ENCODE measurements at regions not wholly inside any gene's neighbourhood (a gene's known extent, or its start where the extent isn't known, plus 50 kb on each side); places are given as distances from the start of the nearest gene placed in this dataset.

DNA sequence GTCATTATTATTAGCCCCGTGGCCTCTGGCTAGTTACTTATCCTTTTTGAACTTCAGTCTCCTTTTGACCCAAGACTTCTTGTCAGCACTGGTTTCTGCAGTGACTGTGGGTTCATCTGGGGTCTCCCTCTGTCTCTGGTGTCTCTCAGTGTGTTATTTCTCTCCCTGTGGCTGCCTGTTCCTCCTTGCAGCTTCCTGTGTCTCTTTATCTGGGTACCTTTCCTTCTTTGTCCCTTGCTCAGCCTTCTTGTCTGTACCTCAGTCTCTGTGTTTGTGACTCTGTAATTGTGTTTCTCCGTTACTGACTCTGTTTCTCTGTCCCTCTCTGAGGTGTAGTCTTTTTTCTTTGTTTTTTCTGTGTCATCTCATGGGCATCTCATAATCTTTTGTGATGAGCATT, 102.6 kb upstream of the CDH11 start:
- no peak for TF ChIP-seq GATA3 (IDR thresholded peaks at IDR 0.05; ENCODE audit: low read depth, low read length)
- TF ChIP-seq GATA2 (IDR thresholded peaks at IDR 0.05; ENCODE audit: low read depth, low read length), result no peak
